T47D (cell line): ENCODE measurements at regions not wholly inside any gene's neighbourhood (a gene's known extent, or its start where the extent isn't known, plus 50 kb on each side); places are given as distances from the start of the nearest gene placed in this dataset.

ENCODE experiments used
- DNase-seq, 2 experiments: peaks; one replicate each; pipeline versions ENCODE4 v3.0.0 to v3.0.0-alpha.2; 2011 to 2012; ENCODE audit warnings: low read depth in 1 of 2, low spot score in 1 of 2
- JUND ChIP-seq: IDR thresholded peaks from 2 replicates; pipeline ENCODE4 v1.6.1; 2012; ENCODE audit warnings: low read depth
- in situ Hi-C: cut with HindIII; loops from 2 replicates; pipeline ENCODE4 v1.10.0; 2016; ENCODE audit warnings: low sequenced_read_pairs, low pct_unique_long_range_greater_than_20kb

DNA sequence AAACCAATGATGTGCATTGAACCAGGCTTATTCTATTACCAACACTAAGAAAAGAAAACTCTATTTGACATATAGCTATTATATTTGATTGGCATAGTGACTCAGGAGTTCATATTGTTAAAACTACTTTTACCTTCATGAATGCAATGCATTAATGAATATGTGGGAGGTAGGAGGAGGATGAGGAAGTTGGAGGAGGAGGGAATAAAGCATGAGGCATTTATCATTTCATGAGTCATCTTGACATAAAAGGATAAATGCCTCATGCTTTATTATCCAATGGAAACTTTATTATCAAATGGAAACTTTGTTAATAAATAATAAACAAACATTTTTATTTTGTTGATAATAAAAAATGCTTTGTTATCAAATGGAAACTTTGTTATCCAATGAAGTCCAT lies 116.5 kb downstream of the SPRY2 start:
- in situ Hi-C loops: no loop called here
- no peak for TF ChIP-seq JUND
- no peak for DNase-seq

DNA sequence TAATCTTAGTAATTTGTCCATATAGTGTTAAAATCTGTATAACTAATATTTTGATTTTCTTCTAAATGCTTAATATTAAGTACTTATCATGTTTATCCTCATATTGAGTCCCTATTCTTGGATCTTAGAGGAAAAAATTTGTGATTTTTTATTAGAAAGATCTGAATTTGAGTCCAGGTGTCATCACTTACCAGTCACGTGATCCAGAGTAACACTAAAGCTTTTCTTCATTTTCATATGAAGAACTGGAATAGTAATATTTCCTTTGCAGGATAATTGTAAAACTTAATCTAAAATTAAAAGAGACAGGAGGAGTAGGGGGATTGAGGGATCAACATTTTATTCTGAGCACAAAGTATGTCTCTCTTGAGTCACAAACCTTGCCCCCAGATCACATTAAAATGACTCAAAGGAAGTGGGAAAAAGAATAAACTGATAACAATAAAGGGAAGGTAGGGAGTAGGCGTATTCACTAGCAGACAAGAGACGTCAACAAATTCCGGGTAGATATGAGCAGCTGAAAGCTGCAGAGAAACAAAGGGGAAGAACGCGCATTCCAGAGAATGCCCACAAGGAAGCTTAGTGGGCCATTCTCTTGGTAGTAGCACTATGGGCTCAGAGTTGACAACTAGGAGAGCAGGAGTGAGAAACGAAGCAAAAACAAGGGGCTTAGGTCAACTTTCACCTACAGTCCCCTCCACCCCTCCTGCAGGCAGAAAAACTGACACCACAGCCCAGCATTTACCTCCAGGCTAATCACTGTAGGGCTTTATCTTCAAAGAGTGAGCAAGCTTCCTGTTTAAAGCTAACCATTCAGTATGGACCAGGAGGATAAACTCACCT lies 123.1 kb downstream of the SPRY2 start:
- no peak for TF ChIP-seq JUND
- in situ Hi-C loops: no loop called here
- no peak for DNase-seq

DNA sequence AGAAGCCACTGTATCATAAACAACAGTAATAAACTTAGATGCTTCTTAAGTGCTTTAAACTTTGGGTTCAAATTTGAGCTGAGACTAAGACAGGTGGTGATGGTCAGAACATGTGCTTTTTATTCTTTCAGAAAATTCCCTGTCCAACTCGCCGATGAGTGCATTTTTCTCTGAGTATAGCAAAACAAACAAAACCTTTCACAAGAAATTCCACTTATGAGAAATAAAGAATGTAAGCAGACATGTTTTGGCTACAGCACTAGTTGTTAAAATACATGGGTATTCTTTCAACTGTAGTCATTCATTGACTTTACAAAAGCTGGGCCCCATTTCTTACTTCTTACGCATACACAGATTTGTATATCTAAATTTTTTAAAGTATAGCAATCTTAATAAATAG lies 125.6 kb downstream of the SPRY2 start:
- TF ChIP-seq JUND: no peak
- in situ Hi-C loops: no loop called here
- peak in 1 of 2 experiments; percentile 45 for DNase-seq

DNA sequence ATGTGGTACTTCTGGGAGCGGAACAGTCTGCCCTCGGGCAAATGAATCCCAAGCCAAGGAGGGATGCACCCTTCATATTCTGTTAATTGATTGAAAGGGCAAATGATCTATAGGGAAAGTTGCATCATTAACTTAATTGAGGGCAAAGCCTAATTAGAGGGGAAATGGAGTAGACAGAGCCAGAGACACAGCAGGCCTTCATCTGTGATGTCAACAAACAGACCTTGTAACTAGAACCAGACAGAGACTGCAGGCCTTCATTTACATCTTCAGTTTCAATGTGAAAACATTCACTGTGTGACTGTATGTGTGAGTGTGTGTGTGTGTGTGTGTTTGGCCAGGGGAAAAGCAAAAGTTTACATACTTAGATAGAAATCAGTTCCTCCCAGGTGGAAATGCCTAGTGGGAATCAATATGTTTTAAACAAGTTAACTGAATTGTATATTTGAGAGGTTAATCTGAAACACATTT lies 126.4 kb downstream of the SPRY2 start:
- in situ Hi-C loops: no loop called here
- TF ChIP-seq JUND: no peak
- DNase-seq: peak in 1 of 2 experiments; percentile 65

DNA sequence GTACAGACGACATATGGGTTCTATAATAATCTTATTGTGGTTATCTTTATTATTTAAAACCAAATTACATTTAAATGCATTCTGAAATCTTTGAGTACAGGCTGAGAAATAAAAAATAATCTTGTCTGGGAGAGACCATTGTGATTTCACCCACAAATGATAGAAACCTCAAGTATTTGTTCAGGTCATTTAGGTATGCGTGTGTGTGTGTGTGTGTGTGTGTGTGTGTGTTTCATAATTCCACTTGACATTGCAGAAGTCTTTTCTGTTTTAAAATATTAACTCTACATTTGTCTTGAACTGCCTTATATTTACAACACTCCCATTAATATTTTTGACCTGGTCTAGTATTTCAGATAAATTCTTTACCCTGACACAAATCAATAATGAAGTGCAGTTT lies 126.9 kb downstream of the SPRY2 start:
- in situ Hi-C loops: no loop called here
- peak in 1 of 2 experiments; percentile 19 for DNase-seq
- TF ChIP-seq JUND: no peak

DNA sequence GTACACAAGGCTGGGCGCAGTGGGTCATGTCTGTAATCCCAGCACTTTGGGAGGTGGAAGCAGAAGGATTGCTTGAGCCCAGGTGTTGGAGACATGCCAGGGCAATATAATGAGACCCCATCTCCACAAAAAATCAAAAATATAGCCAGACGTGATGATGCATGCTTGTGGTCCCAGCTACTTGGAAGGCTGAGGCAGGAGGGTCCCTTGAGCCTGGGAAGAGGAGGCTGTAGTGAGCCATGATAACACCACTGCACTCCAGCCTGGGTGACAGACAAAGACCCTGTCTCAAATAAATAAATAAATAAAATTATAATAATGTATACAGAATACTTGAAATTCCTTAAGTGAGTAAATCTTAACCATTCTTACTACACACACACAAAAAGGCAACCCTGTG lies 127.7 kb downstream of the SPRY2 start:
- in situ Hi-C loops: no loop called here
- TF ChIP-seq JUND: no peak
- DNase-seq: no peak

DNA sequence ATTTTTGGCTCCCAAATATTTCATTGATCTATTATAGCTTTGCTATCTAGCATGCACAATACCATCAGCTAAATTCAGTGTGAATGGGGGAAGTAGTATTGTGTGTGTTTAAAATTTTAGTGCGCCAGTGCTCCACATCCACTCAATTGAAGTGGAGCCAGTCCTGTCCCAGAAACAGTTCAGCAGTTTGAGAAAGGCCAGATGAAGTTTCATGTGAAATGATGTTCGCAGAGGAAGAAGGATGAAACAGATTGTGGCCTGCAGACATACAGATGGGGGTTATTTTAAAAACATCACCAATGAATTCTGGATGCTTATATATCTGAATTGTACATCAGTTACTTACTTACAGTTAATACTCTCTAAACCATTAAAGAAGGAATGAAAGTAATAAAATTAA lies 129.4 kb downstream of the SPRY2 start:
- in situ Hi-C loops: no loop called here
- no peak for DNase-seq
- no peak for TF ChIP-seq JUND

DNA sequence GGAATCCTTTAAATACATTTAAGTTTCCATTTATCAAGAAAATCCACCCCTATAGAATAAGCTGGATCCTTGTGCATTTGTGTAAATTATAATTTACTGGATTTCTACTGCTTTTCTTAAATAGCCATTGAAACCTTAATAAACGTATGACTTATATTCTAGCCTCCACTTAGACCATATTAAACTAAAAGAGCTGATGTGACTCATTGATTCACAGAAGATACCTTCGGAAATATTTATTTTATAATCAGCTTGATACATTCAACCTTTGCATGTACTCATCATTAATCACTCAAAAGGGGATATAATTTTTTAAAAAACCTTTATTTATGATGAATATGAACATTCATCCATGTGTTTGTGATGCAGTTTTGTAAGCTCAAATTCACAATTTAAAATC lies 136.3 kb downstream of the SPRY2 start:
- in situ Hi-C loops: no loop called here

DNA sequence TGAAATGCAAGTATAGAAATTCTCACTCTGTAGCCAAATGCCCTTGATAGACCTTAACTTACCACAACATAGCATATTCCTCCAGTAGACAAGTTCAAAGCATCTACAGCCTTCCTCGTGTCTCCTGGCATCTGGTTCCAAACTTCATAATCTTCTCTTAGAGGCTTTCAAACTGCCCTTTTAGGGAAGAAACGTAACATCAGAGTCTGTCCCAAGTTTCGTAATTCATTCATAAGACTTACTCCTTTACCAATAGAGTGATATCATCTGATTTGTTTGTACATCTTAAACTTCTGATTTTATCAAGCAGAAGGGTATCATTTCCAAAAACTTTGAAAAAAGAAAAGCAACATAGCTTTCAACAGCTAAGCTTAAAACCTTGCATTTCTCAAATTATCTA lies 137.4 kb downstream of the SPRY2 start:
- no peak for TF ChIP-seq JUND
- in situ Hi-C loops: no loop called here
- DNase-seq: no peak

More for the DNA sequence above, 136.3 kb downstream of the SPRY2 start:
- no peak for TF ChIP-seq JUND
- DNase-seq: no peak

DNA sequence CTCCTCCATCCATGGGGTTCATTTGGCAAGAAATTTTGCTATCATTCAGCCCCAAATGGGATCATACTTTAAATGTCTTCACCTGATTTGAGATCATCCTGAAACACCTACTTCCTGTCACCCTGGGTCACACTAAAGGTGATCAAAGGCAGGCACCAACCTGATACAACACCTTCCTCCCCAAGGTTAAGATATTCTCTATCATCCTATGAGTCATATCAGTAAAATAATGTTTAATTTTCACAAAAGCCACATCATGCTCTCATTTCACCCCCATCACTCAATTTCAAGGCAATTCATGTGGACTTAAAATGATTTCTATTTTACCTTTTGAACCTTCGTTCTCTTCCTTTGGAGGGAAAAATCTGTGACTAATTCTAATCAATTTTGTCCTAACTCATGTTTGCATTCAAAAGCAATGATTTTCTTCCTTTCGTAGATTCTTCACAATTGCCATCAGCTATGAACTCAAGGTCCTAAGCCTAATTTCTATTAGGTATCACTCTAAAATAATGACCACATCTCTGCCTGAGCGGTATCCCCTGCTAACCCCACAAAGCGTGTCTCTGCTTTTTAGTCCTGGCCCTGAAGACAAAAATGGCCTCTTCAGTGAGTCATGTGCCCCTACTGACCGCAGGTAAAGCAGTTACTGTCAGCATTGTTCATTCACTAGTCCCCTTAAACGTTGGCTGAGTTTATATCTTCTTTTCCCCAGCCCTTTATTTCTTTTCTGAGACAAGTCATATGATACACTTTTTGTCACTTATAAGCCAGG lies 139.0 kb downstream of the SPRY2 start:
- in situ Hi-C loops: no loop called here
- DNase-seq: no peak
- no peak for TF ChIP-seq JUND

DNA sequence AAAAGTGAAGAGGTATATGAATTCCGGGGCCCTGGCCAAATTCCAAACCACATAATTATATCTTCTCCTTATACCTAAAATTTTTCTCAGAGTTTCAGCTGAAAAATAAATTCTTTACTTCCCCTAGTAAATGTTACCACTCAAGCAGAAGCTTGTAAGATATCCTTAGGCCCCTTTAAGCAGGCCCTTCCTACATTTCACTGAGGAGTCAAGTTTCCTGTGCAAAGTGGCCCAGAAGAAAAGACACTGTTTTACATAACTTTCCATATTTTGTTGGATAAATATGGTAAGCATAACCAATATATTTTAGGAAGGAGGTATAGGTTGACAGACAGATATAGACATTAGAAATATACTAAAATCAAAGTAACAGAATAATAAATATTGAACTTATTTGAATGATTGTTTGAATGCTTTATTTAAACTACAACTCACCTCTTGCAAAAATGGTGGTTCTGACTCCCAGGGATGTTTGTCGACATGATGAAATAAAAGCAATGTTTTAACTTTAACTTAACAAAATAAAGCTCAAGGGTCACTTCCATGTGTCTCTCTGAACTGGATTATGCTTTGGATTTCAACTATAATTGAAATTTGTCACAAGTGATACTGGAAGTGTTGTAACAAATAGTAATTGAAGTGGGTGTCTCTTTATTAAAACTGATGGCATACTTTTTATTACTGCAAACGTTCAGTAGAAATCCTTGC lies 141.2 kb downstream of the SPRY2 start:
- in situ Hi-C loops: no loop called here
- TF ChIP-seq JUND: no peak
- DNase-seq: no peak

DNA sequence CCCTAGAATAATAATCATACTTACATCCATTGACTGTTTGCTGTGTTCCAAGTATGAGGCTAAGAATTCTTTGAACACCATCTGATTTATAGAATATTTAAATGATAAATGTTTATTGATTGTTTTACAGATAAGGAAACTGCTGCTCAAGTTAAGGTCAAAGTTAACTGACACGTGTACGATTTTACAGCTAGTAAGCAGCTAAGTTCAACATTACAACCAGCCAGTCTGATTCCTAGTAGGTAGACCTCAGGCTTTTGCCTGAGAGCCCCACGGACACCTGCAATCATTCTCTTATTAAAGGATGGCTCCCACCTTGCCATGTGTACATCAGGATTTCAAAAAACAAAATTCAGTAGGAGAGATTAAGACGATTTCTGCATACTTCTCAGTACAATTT lies 141.9 kb downstream of the SPRY2 start:
- in situ Hi-C loops: no loop called here
- DNase-seq: no peak
- no peak for TF ChIP-seq JUND
